Muscle layer of duodenum (tissue), 2 donors: ENCODE measurements at regions not wholly inside any gene's neighbourhood (a gene's known extent, or its start where the extent isn't known, plus 50 kb on each side); places are given as distances from the start of the nearest gene placed in this dataset.

Experiments
- H3K27ac ChIP-seq: one replicate; pipeline ENCODE4 v1.7.0; 2013; ENCODE audit warnings: mild to moderate bottlenecking, low read length
- H3K27me3 ChIP-seq: one replicate; pipeline ENCODE4 v1.7.0; 2013; ENCODE audit warnings: low read depth, mild to moderate bottlenecking, control low read depth, low read length
- H3K36me3 ChIP-seq, 2 donors: one replicate each; pipeline ENCODE4 v1.7.0; 2013; ENCODE audit warnings: low read length in 2 of 2, control low read depth in 1 of 2, mild to moderate bottlenecking in 1 of 2; ENCODE audit not compliant: insufficient read depth in 2 of 2, control insufficient read depth in 1 of 2
- H3K4me1 ChIP-seq, 2 donors: one replicate each; pipeline ENCODE4 v1.7.0; 2013; ENCODE audit warnings: low read length in 2 of 2, mild to moderate bottlenecking in 2 of 2, control low read depth in 1 of 2, moderate library complexity in 1 of 2; ENCODE audit not compliant: insufficient read depth in 2 of 2, control insufficient read depth in 1 of 2
- H3K4me3 ChIP-seq, 2 donors: one replicate each; pipeline ENCODE4 v1.7.0; 2013; ENCODE audit warnings: low read length in 2 of 2, low read depth in 1 of 2, mild to moderate bottlenecking in 1 of 2
- H3K9me3 ChIP-seq, 2 donors: one replicate each; pipeline ENCODE4 v1.7.0; 2013; ENCODE audit warnings: low read length in 2 of 2, control low read depth in 1 of 2, mild to moderate bottlenecking in 1 of 2; ENCODE audit not compliant: control insufficient read depth in 1 of 2
- donor health status: healthy.

- H3K9me3 ChIP-seq = peaks cover 0 to 2% of the 10 kb centered on the region in 2 donors
- H3K27me3 ChIP-seq = no peaks in the 10 kb centered on the region
Observed at GRCh38 chr20:6407163-6407562, 284.3 kb upstream of the FERMT1 start.

GRCh38 chr20:6401893-6402557 lies 279.2 kb upstream of the FERMT1 start:
- Histone ChIP-seq H3K36me3 (no peaks in the 10 kb centered on the region), H3K4me1 (no peaks in the 10 kb centered on the region), H3K27ac (no peak overlapping the region), H3K4me3 (no peak overlapping the region), H3K27me3 (no peaks in the 10 kb centered on the region), H3K9me3 (peaks cover 0 to 2% of the 10 kb centered on the region in 2 donors)

More at GRCh38 chr20:6407163-6407562, 284.3 kb upstream of the FERMT1 start:
- Histone ChIP-seq H3K4me1 (no peaks in the 10 kb centered on the region), H3K36me3 (no peaks in the 10 kb centered on the region), H3K27ac (no peak overlapping the region), H3K4me3 (no peak overlapping the region)

- H3K9me3 ChIP-seq = no peaks in the 10 kb centered on the region
- no peak overlapping the region for H3K4me3 ChIP-seq
- no peaks in the 10 kb centered on the region for H3K4me1 ChIP-seq
- no peak overlapping the region for H3K27ac ChIP-seq
- H3K36me3 ChIP-seq = no peaks in the 10 kb centered on the region
- no peaks in the 10 kb centered on the region for H3K27me3 ChIP-seq
Observed at GRCh38 chr20:6397115-6397514, 274.3 kb upstream of the FERMT1 start.

- Histone ChIP-seq H3K27me3 (no peaks in the 10 kb centered on the region), H3K27ac (no peak overlapping the region), H3K4me3 (no peak overlapping the region)
Observed at GRCh38 chr20:6395695-6396094, 272.9 kb upstream of the FERMT1 start.

GRCh38 chr20:6388671-6389197 lies 265.9 kb upstream of the FERMT1 start:
- H3K36me3 ChIP-seq = no peaks in the 10 kb centered on the region
- no peaks in the 10 kb centered on the region for H3K4me1 ChIP-seq
- H3K4me3 ChIP-seq = no peak overlapping the region

More at GRCh38 chr20:6395695-6396094, 272.9 kb upstream of the FERMT1 start:
- no peaks in the 10 kb centered on the region for H3K4me1 ChIP-seq
- no peaks in the 10 kb centered on the region for H3K9me3 ChIP-seq
- no peaks in the 10 kb centered on the region for H3K36me3 ChIP-seq

GRCh38 chr20:6384956-6385486 lies 262.2 kb upstream of the FERMT1 start:
- Histone ChIP-seq H3K27ac (no peak overlapping the region), H3K4me1 (no peaks in the 10 kb centered on the region), H3K4me3 (no peak overlapping the region), H3K36me3 (no peaks in the 10 kb centered on the region), H3K27me3 (no peaks in the 10 kb centered on the region), H3K9me3 (no peaks in the 10 kb centered on the region)

More at GRCh38 chr20:6388671-6389197, 265.9 kb upstream of the FERMT1 start:
- Histone ChIP-seq H3K9me3 (no peaks in the 10 kb centered on the region), H3K27me3 (no peaks in the 10 kb centered on the region), H3K27ac (no peak overlapping the region)

GRCh38 chr20:6384380-6384779 lies 261.6 kb upstream of the FERMT1 start:
- Histone ChIP-seq H3K27ac (no peak overlapping the region), H3K4me3 (no peak overlapping the region), H3K27me3 (no peaks in the 10 kb centered on the region), H3K9me3 (no peaks in the 10 kb centered on the region), H3K36me3 (no peaks in the 10 kb centered on the region), H3K4me1 (no peaks in the 10 kb centered on the region)

- H3K27me3 ChIP-seq = no peaks in the 10 kb centered on the region
- no peaks in the 10 kb centered on the region for H3K36me3 ChIP-seq
- peaks cover 0 to 3% of the 10 kb centered on the region in 2 donors for H3K9me3 ChIP-seq
- no peak overlapping the region for H3K4me3 ChIP-seq
- H3K27ac ChIP-seq = no peak overlapping the region
- H3K4me1 ChIP-seq = no peaks in the 10 kb centered on the region
Observed at GRCh38 chr20:6381887-6382286, 259.1 kb upstream of the FERMT1 start.

- Histone ChIP-seq H3K4me1 (no peaks in the 10 kb centered on the region), H3K36me3 (no peaks in the 10 kb centered on the region), H3K4me3 (no peak overlapping the region), H3K27me3 (no peaks in the 10 kb centered on the region), H3K9me3 (no peaks in the 10 kb centered on the region), H3K27ac (no peak overlapping the region)
Observed at GRCh38 chr20:6362245-6362644, 239.4 kb upstream of the FERMT1 start.

GRCh38 chr20:6360766-6361165 lies 237.9 kb upstream of the FERMT1 start:
- Histone ChIP-seq H3K36me3 (no peaks in the 10 kb centered on the region), H3K27me3 (no peaks in the 10 kb centered on the region), H3K4me3 (no peak overlapping the region), H3K27ac (no peak overlapping the region), H3K4me1 (no peaks in the 10 kb centered on the region), H3K9me3 (no peaks in the 10 kb centered on the region)

- Histone ChIP-seq H3K36me3 (no peaks in the 10 kb centered on the region), H3K27ac (no peak overlapping the region), H3K27me3 (no peaks in the 10 kb centered on the region), H3K9me3 (no peaks in the 10 kb centered on the region), H3K4me1 (no peaks in the 10 kb centered on the region), H3K4me3 (no peak overlapping the region)
Observed at GRCh38 chr20:6355754-6356451, 233.1 kb upstream of the FERMT1 start.
